WERI-Rb-1 (cell line): ENCODE measurements at regions not wholly inside any gene's neighbourhood (a gene's known extent, or its start where the extent isn't known, plus 50 kb on each side); places are given as distances from the start of the nearest gene placed in this dataset.

Experiments used
- DNase-seq: peaks from one replicate; pipeline ENCODE4 v3.0.0-alpha.2; 2020
- H3K27ac ChIP-seq: fragments of 250-450 bp; sonication (Bioruptor Pico); 2 replicates; pipeline ENCODE4 v1.5.1; 2020; ENCODE audit warnings: mild to moderate bottlenecking, moderate library complexity
- H3K27me3 ChIP-seq: fragments of 250-450 bp; sonication (Bioruptor Pico); 2 replicates; pipeline ENCODE4 v1.5.1; 2021; ENCODE audit warnings: mild to moderate bottlenecking, low read depth, moderate library complexity; ENCODE audit not compliant: insufficient read depth, severe bottlenecking
- H3K36me3 ChIP-seq: fragments of 250-450 bp; sonication (Bioruptor Pico); 2 replicates; pipeline ENCODE4 v1.5.1; 2020; ENCODE audit warnings: mild to moderate bottlenecking, moderate library complexity
- H3K4me3 ChIP-seq: 2 replicates; pipeline ENCODE4 v1.5.1; 2011; ENCODE audit warnings: low read depth, mild to moderate bottlenecking, control low read depth, low read length
- H3K9me3 ChIP-seq: fragments of 250-450 bp; sonication (Bioruptor Pico); 2 replicates; pipeline ENCODE4 v1.5.1; 2021; ENCODE audit warnings: mild to moderate bottlenecking, moderate library complexity; ENCODE audit not compliant: severe bottlenecking
- TF ChIP-seq, protein P1 (sequence below): IDR thresholded peaks from 2 replicates; pipeline ENCODE4 v1.5.1; 2011; ENCODE audit warnings: low read depth, mild to moderate bottlenecking, control low read depth, inconsistent platforms, low read length

DNA sequence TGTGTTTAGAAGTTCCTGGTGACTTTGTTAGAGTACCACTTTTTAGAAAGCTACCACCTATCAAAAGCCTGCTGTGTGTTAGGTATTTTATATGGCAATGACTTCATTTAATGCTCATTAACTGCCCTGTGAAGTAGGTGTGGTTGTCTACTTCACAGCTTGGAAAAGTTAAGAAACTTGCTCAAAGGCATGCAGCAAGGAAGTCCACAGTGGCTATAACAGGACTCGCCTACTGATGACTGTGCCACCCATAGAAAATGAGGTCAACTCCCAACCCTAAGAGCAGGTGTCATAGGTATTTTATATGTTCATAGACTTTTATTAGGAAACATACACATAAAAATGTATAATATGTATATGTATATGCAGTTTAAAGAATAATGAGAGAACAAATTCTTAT is 125.2 kb upstream of the PAX6 start:
- no peak overlapping the region for H3K4me3 ChIP-seq
- TF ChIP-seq, protein P1, sequence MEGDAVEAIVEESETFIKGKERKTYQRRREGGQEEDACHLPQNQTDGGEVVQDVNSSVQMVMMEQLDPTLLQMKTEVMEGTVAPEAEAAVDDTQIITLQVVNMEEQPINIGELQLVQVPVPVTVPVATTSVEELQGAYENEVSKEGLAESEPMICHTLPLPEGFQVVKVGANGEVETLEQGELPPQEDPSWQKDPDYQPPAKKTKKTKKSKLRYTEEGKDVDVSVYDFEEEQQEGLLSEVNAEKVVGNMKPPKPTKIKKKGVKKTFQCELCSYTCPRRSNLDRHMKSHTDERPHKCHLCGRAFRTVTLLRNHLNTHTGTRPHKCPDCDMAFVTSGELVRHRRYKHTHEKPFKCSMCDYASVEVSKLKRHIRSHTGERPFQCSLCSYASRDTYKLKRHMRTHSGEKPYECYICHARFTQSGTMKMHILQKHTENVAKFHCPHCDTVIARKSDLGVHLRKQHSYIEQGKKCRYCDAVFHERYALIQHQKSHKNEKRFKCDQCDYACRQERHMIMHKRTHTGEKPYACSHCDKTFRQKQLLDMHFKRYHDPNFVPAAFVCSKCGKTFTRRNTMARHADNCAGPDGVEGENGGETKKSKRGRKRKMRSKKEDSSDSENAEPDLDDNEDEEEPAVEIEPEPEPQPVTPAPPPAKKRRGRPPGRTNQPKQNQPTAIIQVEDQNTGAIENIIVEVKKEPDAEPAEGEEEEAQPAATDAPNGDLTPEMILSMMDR = no peak
- H3K27me3 ChIP-seq = peaks cover 29% of the 10 kb centered on the region
- H3K36me3 ChIP-seq = no peaks in the 10 kb centered on the region
- no peak for DNase-seq
- H3K9me3 ChIP-seq = no peaks in the 10 kb centered on the region
- H3K27ac ChIP-seq = no peak overlapping the region

DNA sequence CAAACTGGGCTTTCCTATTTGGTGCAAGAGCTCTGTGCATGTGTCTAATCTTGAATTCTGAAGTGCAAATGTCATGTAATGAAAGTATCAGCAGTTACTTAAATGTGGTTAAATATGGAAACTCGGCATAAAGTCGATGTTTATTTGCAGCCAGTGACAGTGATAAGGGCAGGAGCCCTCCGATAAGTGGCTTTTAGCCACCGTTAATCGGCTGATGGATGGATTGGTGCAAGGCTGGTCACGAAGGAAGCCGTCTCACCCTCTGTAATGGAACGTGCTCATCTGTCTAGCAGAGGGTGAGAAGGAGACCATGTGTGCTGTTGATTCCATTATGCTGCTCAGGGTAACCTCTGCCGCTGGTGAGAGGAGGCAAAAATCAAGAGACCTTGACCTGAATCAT is 121.8 kb upstream of the PAX6 start:
- H3K9me3 ChIP-seq = no peaks in the 10 kb centered on the region
- no peak overlapping the region for H3K27ac ChIP-seq
- H3K4me3 ChIP-seq = no peak overlapping the region
- TF ChIP-seq, protein P1 = no peak
- peaks cover 22% of the 10 kb centered on the region for H3K27me3 ChIP-seq
- H3K36me3 ChIP-seq = no peaks in the 10 kb centered on the region
- peak; percentile 21 for DNase-seq

DNA sequence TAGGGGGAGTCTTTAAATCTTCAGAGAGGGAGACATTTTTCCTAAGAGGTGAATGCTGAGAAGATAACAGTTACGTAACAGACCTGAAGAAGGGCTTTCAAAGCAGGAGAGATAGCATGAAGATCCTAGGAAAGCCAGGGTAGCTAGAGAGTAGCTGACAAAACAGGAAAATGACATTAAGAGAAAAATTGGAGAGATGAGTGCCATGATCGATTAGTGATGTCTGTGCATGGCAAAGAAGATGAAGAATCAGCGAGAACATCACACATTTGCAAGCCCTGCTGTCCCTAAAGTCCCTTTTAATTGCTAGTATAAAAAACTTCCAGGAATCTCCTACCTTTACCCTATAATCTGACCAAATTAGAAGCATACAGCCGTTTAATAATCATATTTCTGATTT is 116.9 kb upstream of the PAX6 start:
- Histone ChIP-seq H3K27me3 (peaks cover 18% of the 10 kb centered on the region), H3K27ac (no peak overlapping the region), H3K9me3 (no peaks in the 10 kb centered on the region), H3K36me3 (no peaks in the 10 kb centered on the region), H3K4me3 (no peak overlapping the region)
- no peak for DNase-seq
- TF ChIP-seq, protein P1 = no peak

DNA sequence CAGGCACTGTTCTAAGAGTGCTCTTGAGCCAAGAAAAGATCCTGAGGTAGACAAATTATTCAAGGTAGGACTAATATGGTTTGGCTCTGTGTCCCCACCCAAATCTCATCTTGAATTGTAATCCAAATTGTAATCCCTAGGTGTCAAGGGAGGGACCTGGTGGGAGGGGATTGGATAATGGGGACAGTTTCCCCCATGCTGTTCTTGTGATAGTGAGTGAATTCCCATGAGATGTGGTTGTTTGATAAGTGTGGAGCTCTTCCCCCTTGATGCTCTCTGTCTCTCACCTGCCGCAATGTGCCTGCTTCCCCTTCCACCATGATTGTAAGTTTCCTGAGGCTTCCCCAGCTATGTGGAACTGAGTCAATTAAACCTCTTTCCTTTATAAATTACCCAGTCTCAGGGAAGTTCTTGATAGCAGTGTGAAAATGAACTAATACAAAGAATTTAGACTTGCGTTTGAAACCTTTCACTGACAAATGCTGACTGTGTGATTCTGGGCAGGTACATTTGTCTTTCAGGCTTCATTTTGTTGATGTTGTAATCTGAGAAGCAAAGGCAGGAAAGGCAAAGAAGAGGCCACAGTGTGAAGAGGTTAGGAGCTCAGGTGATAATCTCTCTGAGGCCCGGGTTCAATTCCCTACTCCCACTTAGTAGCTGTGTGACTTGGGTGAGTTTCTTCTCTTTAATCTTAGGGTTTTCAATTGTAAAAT is 115.8 kb upstream of the PAX6 start:
- H3K36me3 ChIP-seq = no peaks in the 10 kb centered on the region
- peaks cover 11% of the 10 kb centered on the region for H3K27me3 ChIP-seq
- no peak overlapping the region for H3K4me3 ChIP-seq
- DNase-seq = no peak
- H3K27ac ChIP-seq = no peak overlapping the region
- H3K9me3 ChIP-seq = no peaks in the 10 kb centered on the region
- TF ChIP-seq, protein P1 = no peak

DNA sequence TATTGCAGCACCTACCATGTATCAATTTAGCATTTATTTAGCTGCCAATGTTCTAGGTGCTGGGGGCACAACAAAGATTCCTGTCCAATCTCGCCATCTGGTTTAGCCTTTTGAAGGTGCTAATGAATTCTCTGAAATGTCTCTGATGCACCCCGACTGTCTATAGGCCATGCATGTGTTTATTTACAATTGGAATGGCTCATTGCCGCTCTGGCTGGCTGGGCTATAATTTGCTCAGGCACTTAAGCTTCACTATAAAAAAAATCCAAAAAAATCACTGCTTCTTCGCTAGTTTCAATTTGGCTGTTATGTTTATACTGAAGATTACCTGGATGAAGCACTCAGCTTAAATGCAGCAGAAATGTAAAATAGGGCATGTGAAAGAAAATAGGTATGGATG is 115.0 kb upstream of the PAX6 start:
- TF ChIP-seq, protein P1 = no peak
- H3K27me3 ChIP-seq = peaks cover 15% of the 10 kb centered on the region
- H3K4me3 ChIP-seq = no peak overlapping the region
- no peak overlapping the region for H3K27ac ChIP-seq
- no peaks in the 10 kb centered on the region for H3K36me3 ChIP-seq
- no peak for DNase-seq
- H3K9me3 ChIP-seq = no peaks in the 10 kb centered on the region

DNA sequence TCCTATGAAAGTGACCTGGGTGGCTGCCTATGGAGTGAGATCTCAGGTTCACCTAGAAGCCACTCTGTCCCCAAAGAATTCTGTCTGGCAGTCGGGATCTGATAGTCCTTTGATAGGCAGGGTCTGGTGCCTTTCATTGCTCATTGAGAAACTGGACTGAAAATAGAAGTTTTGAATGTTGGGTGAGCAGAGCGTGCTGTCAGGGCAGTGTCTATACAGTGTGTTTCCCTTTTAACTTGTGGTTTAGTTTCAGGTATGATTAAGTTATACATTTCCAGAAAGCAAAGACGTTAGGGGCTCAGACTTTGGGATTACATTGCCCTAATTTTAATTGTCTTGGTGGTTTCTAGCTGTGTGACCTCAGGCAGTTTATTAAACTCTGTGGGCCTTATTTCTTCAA is 111.3 kb upstream of the PAX6 start:
- H3K4me3 ChIP-seq = no peak overlapping the region
- peaks cover 30% of the 10 kb centered on the region for H3K27me3 ChIP-seq
- H3K36me3 ChIP-seq = no peaks in the 10 kb centered on the region
- DNase-seq = no peak
- H3K9me3 ChIP-seq = no peaks in the 10 kb centered on the region
- TF ChIP-seq, protein P1 = no peak
- no peak overlapping the region for H3K27ac ChIP-seq
